ENCODE measurements at regions not wholly inside any gene's neighbourhood (a gene's known extent, or its start where the extent isn't known, plus 50 kb on each side); places are given as distances from the start of the nearest gene placed in this dataset.
"Not testable (repeated sequence)": the region's sequence is repeated elsewhere in the genome, so short reads cannot be mapped to it uniquely, and the experiment has no call there.

DNA sequence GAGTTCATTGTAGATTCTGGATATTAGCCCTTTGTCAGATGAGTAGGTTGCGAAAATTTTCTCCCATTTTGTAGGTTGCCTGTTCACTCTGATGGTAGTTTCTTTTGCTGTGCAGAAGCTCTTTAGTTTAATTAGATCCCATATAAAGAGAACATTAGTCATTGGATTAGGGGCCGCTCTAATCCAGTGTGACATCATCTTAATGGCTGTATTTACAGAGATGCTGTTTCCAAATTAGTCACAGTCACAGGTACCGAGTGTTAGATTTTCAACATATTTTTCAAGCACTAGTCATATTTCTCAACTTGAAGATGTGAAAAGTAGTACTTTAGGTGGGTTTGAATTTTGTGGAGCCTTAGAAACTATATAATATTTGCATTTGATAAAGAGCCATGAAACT lies 319.4 kb upstream of the CNTN6 start:
- TF ChIP-seq, protein P1, sequence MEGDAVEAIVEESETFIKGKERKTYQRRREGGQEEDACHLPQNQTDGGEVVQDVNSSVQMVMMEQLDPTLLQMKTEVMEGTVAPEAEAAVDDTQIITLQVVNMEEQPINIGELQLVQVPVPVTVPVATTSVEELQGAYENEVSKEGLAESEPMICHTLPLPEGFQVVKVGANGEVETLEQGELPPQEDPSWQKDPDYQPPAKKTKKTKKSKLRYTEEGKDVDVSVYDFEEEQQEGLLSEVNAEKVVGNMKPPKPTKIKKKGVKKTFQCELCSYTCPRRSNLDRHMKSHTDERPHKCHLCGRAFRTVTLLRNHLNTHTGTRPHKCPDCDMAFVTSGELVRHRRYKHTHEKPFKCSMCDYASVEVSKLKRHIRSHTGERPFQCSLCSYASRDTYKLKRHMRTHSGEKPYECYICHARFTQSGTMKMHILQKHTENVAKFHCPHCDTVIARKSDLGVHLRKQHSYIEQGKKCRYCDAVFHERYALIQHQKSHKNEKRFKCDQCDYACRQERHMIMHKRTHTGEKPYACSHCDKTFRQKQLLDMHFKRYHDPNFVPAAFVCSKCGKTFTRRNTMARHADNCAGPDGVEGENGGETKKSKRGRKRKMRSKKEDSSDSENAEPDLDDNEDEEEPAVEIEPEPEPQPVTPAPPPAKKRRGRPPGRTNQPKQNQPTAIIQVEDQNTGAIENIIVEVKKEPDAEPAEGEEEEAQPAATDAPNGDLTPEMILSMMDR (IDR thresholded peaks at IDR 0.05; ENCODE audit: borderline replicate concordance, extremely low read depth, low read length, poor library complexity, severe bottlenecking) = not testable (repeated sequence)
- not testable (repeated sequence) for TF ChIP-seq EZH2 (IDR thresholded peaks at IDR 0.05; ENCODE audit: borderline replicate concordance, low read depth, low read length, severe bottlenecking)
